Kidney (tissue), 13 donors: ENCODE measurements at regions not wholly inside any gene's neighbourhood (a gene's known extent, or its start where the extent isn't known, plus 50 kb on each side); places are given as distances from the start of the nearest gene placed in this dataset.

Source experiments
- DNase-seq, 5 donors: peaks; one replicate each; pipeline ENCODE4 v3.0.0-alpha.2; 2013 to 2020
- FAIRE-seq: peaks from 2 replicates; lab custom pipeline; 2012; peaks lifted over from hg19 to GRCh38; lab: Jason Lieb, UNC
- H3K27ac ChIP-seq, 2 donors: one replicate each; pipeline ENCODE4 v1.7.0; 2013; ENCODE audit warnings: low read depth in 2 of 2, low read length in 2 of 2, inconsistent platforms in 1 of 2
- H3K27me3 ChIP-seq: one replicate; pipeline ENCODE4 v1.7.1; 2013; ENCODE audit warnings: low read length, inconsistent platforms; ENCODE audit not compliant: control insufficient read depth, insufficient read depth
- H3K36me3 ChIP-seq, 3 donors: one replicate each; pipeline versions ENCODE4 v1.7.0 to v1.7.1; 2013; ENCODE audit warnings: low read length in 3 of 3, control low read depth in 1 of 3, inconsistent platforms in 1 of 3; ENCODE audit not compliant: insufficient read depth in 3 of 3, control insufficient read depth in 2 of 3
- H3K4me1 ChIP-seq, 3 donors: one replicate each; pipeline versions ENCODE4 v1.7.0 to v1.7.1; 2013; ENCODE audit warnings: low read length in 3 of 3, inconsistent platforms in 1 of 3, low read depth in 1 of 3; ENCODE audit not compliant: control insufficient read depth in 2 of 3, insufficient read depth in 2 of 3
- H3K4me3 ChIP-seq, 3 donors: one replicate each; pipeline versions ENCODE4 v1.7.0 to v1.8.1; 2013; ENCODE audit warnings: low read length in 3 of 3, control low read depth in 1 of 3, inconsistent platforms in 1 of 3
- H3K9ac ChIP-seq, 3 donors: one replicate each; pipeline versions ENCODE4 v1.7.0 to v1.7.1; 2013; ENCODE audit warnings: low read length in 3 of 3, control low read depth in 1 of 3, inconsistent platforms in 1 of 3
- H3K9me3 ChIP-seq, 3 donors: one replicate each; pipeline versions ENCODE4 v1.7.0 to v1.7.1; 2013; ENCODE audit warnings: low read length in 3 of 3, control low read depth in 1 of 3, inconsistent platforms in 1 of 3; ENCODE audit not compliant: control insufficient read depth in 2 of 3, insufficient read depth in 1 of 3
- intact Hi-C: fragments of 100-400 bp; cut with DNase I; formaldehyde crosslinking; loops from one replicate; pipeline ENCODE4 v1.11.1; 2022
- TF ChIP-seq, protein P1 (sequence below): IDR thresholded peaks from 3 replicates; pipeline ENCODE4 v1.5.1; 2012; ENCODE audit warnings: mild to moderate bottlenecking, moderate library complexity, borderline replicate concordance; ENCODE audit not compliant: insufficient read depth; ENCODE audit errors: extremely low read depth
- donor health status: control.
- donor health status: control.
- donor health status: control.
- donor health status: control.
- donor health status: control.
- donor health status: DM: yes; HTN: yes; CAD: no.
- donor health status: Normal renal cell carcinoma (clear cell type).

GRCh38 chr12:62044450-62045135 is 215.6 kb upstream of the USP15 start:
- no peak overlapping the region for H3K4me3 ChIP-seq
- no peaks in the 10 kb centered on the region for H3K9me3 ChIP-seq
- H3K27ac ChIP-seq = no peak overlapping the region
- TF ChIP-seq, protein P1, sequence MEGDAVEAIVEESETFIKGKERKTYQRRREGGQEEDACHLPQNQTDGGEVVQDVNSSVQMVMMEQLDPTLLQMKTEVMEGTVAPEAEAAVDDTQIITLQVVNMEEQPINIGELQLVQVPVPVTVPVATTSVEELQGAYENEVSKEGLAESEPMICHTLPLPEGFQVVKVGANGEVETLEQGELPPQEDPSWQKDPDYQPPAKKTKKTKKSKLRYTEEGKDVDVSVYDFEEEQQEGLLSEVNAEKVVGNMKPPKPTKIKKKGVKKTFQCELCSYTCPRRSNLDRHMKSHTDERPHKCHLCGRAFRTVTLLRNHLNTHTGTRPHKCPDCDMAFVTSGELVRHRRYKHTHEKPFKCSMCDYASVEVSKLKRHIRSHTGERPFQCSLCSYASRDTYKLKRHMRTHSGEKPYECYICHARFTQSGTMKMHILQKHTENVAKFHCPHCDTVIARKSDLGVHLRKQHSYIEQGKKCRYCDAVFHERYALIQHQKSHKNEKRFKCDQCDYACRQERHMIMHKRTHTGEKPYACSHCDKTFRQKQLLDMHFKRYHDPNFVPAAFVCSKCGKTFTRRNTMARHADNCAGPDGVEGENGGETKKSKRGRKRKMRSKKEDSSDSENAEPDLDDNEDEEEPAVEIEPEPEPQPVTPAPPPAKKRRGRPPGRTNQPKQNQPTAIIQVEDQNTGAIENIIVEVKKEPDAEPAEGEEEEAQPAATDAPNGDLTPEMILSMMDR = no peak
- H3K36me3 ChIP-seq = no peaks in the 10 kb centered on the region
- FAIRE-seq (no peak), DNase-seq (no peak)
- H3K27me3 ChIP-seq = no peaks in the 10 kb centered on the region
- H3K4me1 ChIP-seq = no peaks in the 10 kb centered on the region
- intact Hi-C loops = no loop called here
- no peak overlapping the region for H3K9ac ChIP-seq

- DNase-seq (no peak), FAIRE-seq (no peak)
- intact Hi-C loops = no loop called here
Observed at GRCh38 chr12:62045211-62045610, 215.0 kb upstream of the USP15 start.

GRCh38 chr12:62050785-62051184 is 209.4 kb upstream of the USP15 start:
- no peak for FAIRE-seq
- Histone ChIP-seq H3K27ac (no peak overlapping the region), H3K9ac (no peak overlapping the region), H3K36me3 (no peaks in the 10 kb centered on the region), H3K4me1 (no peaks in the 10 kb centered on the region), H3K4me3 (no peak overlapping the region), H3K27me3 (no peaks in the 10 kb centered on the region), H3K9me3 (no peaks in the 10 kb centered on the region)
- DNase-seq = peak in 1 of 5 donors; percentile 2
- intact Hi-C loops = no loop called here
- TF ChIP-seq, protein P1 = no peak

More at GRCh38 chr12:62045211-62045610, 215.0 kb upstream of the USP15 start:
- no peak overlapping the region for H3K27ac ChIP-seq
- no peaks in the 10 kb centered on the region for H3K9me3 ChIP-seq
- H3K9ac ChIP-seq = no peak overlapping the region
- no peak overlapping the region for H3K4me3 ChIP-seq
- no peaks in the 10 kb centered on the region for H3K36me3 ChIP-seq
- no peaks in the 10 kb centered on the region for H3K4me1 ChIP-seq
- no peaks in the 10 kb centered on the region for H3K27me3 ChIP-seq
- TF ChIP-seq, protein P1 = no peak
